ENCODE measurements at regions not wholly inside any gene's neighbourhood (a gene's known extent, or its start where the extent isn't known, plus 50 kb on each side); places are given as distances from the start of the nearest gene placed in this dataset.
"Not testable (repeated sequence)": the region's sequence is repeated elsewhere in the genome, so short reads cannot be mapped to it uniquely, and the experiment has no call there.

GRCh38 chr21:17279663-17280062 is 233.2 kb upstream of the CXADR start:
- ChIA-PET CTCF (no interaction called here), POLR2A (no interaction called here)
- Mint-ChIP-seq H3K9me3 (peaks cover 42% of the 10 kb centered on the region), H3K27ac (no peak overlapping the region), H3K4me1 (ENCODE audit: low read depth) (no peaks in the 10 kb centered on the region), H3K27me3 (no peaks in the 10 kb centered on the region), H3K36me3 (no peaks in the 10 kb centered on the region), H3K4me3 (no peak overlapping the region)
- intact Hi-C loops (cut with micrococcal nuclease) = no loop called here
- DNase-seq = no peak

- DNase-seq; intact Hi-C loops (cut with micrococcal nuclease); POLR2A ChIA-PET; H3K4me1 Mint-ChIP-seq (ENCODE audit: low read depth); CTCF ChIA-PET; H3K27ac Mint-ChIP-seq; H3K4me3 Mint-ChIP-seq; H3K36me3 Mint-ChIP-seq; H3K27me3 Mint-ChIP-seq: not testable (repeated sequence)
- H3K9me3 Mint-ChIP-seq = peaks cover 26% of the 10 kb centered on the region
These were observed 219.8 kb upstream of the CXADR start for GRCh38 chr21:17293016-17293562.

- intact Hi-C loops (cut with micrococcal nuclease) = no loop called here
- H3K9me3 Mint-ChIP-seq = peaks cover 30% of the 10 kb centered on the region
- POLR2A ChIA-PET = no interaction called here
- no peaks in the 10 kb centered on the region for H3K36me3 Mint-ChIP-seq
- DNase-seq = no peak
- H3K4me1 Mint-ChIP-seq (ENCODE audit: low read depth) = no peaks in the 10 kb centered on the region
- H3K27ac Mint-ChIP-seq = no peak overlapping the region
- CTCF ChIA-PET = no interaction called here
- no peak overlapping the region for H3K4me3 Mint-ChIP-seq
- H3K27me3 Mint-ChIP-seq = no peaks in the 10 kb centered on the region
These were observed 216.8 kb upstream of the CXADR start for GRCh38 chr21:17295997-17296396.

- H3K4me3 Mint-ChIP-seq; CTCF ChIA-PET; H3K4me1 Mint-ChIP-seq (ENCODE audit: low read depth); H3K27me3 Mint-ChIP-seq; intact Hi-C loops (cut with micrococcal nuclease); DNase-seq; H3K36me3 Mint-ChIP-seq; H3K27ac Mint-ChIP-seq; POLR2A ChIA-PET: not testable (repeated sequence)
- peaks cover 23% of the 10 kb centered on the region for H3K9me3 Mint-ChIP-seq
These were observed 213.3 kb upstream of the CXADR start for GRCh38 chr21:17299576-17299975.

GRCh38 chr21:17327715-17328114 is 185.1 kb upstream of the CXADR start:
- DNase-seq; POLR2A ChIA-PET; H3K4me3 Mint-ChIP-seq; H3K9me3 Mint-ChIP-seq; CTCF ChIA-PET; H3K4me1 Mint-ChIP-seq (ENCODE audit: low read depth); intact Hi-C loops (cut with micrococcal nuclease); H3K27ac Mint-ChIP-seq; H3K36me3 Mint-ChIP-seq; H3K27me3 Mint-ChIP-seq: not testable (repeated sequence)

- no peak for DNase-seq
- H3K36me3 Mint-ChIP-seq = no peaks in the 10 kb centered on the region
- H3K4me1 Mint-ChIP-seq (ENCODE audit: low read depth) = no peaks in the 10 kb centered on the region
- ChIA-PET POLR2A (no interaction called here), CTCF (no interaction called here)
- H3K27ac Mint-ChIP-seq = no peak overlapping the region
- H3K4me3 Mint-ChIP-seq = no peak overlapping the region
- intact Hi-C loops (cut with micrococcal nuclease) = no loop called here
- no peaks in the 10 kb centered on the region for H3K27me3 Mint-ChIP-seq
- no peaks in the 10 kb centered on the region for H3K9me3 Mint-ChIP-seq
These were observed 178.4 kb upstream of the CXADR start for GRCh38 chr21:17334484-17334883.

GRCh38 chr21:17340081-17340480 is 172.8 kb upstream of the CXADR start:
- no peak for DNase-seq
- H3K4me3 Mint-ChIP-seq = no peak overlapping the region

GRCh38 chr21:17343055-17343454 is 169.8 kb upstream of the CXADR start:
- H3K4me3 Mint-ChIP-seq = no peak overlapping the region
- intact Hi-C loops (cut with micrococcal nuclease) = no loop called here
- DNase-seq = no peak
- CTCF ChIA-PET = no interaction called here
- POLR2A ChIA-PET = no interaction called here
- H3K9me3 Mint-ChIP-seq = peaks cover 9% of the 10 kb centered on the region
- H3K4me1 Mint-ChIP-seq (ENCODE audit: low read depth) = no peaks in the 10 kb centered on the region
- H3K27me3 Mint-ChIP-seq = no peaks in the 10 kb centered on the region
- no peak overlapping the region for H3K27ac Mint-ChIP-seq
- no peaks in the 10 kb centered on the region for H3K36me3 Mint-ChIP-seq

More at GRCh38 chr21:17340081-17340480, 172.8 kb upstream of the CXADR start:
- Mint-ChIP-seq H3K36me3 (no peaks in the 10 kb centered on the region), H3K4me1 (ENCODE audit: low read depth) (no peaks in the 10 kb centered on the region), H3K27me3 (no peaks in the 10 kb centered on the region), H3K27ac (no peak overlapping the region), H3K9me3 (peaks cover 9% of the 10 kb centered on the region)
- POLR2A ChIA-PET = no interaction called here
- CTCF ChIA-PET = no interaction called here
- intact Hi-C loops (cut with micrococcal nuclease) = no loop called here

GRCh38 chr21:17348357-17348756 is 164.5 kb upstream of the CXADR start:
- DNase-seq = no peak
- peaks cover 8% of the 10 kb centered on the region for H3K9me3 Mint-ChIP-seq
- ChIA-PET POLR2A (no interaction called here), CTCF (no interaction called here)
- no peak overlapping the region for H3K27ac Mint-ChIP-seq
- no peaks in the 10 kb centered on the region for H3K4me1 Mint-ChIP-seq (ENCODE audit: low read depth)
- H3K4me3 Mint-ChIP-seq = no peak overlapping the region
- intact Hi-C loops (cut with micrococcal nuclease) = no loop called here
- no peaks in the 10 kb centered on the region for H3K36me3 Mint-ChIP-seq
- peaks cover 4% of the 10 kb centered on the region for H3K27me3 Mint-ChIP-seq

- DNase-seq = no peak
- ChIA-PET POLR2A (no interaction called here), CTCF (no interaction called here)
- intact Hi-C loops (cut with micrococcal nuclease) = no loop called here
- Mint-ChIP-seq H3K4me1 (ENCODE audit: low read depth) (no peaks in the 10 kb centered on the region), H3K27me3 (peaks cover 4% of the 10 kb centered on the region), H3K27ac (no peak overlapping the region), H3K4me3 (no peak overlapping the region), H3K36me3 (no peaks in the 10 kb centered on the region), H3K9me3 (peaks cover 3% of the 10 kb centered on the region)
These were observed 164.0 kb upstream of the CXADR start for GRCh38 chr21:17348849-17349248.

- no peak overlapping the region for H3K27ac Mint-ChIP-seq
- H3K4me1 Mint-ChIP-seq (ENCODE audit: low read depth) = no peaks in the 10 kb centered on the region
- intact Hi-C loops (cut with micrococcal nuclease) = no loop called here
- no peaks in the 10 kb centered on the region for H3K36me3 Mint-ChIP-seq
- no peaks in the 10 kb centered on the region for H3K9me3 Mint-ChIP-seq
- ChIA-PET CTCF (no interaction called here), POLR2A (no interaction called here)
- H3K4me3 Mint-ChIP-seq = no peak overlapping the region
- peaks cover 4% of the 10 kb centered on the region for H3K27me3 Mint-ChIP-seq
- DNase-seq = no peak
These were observed 161.1 kb upstream of the CXADR start for GRCh38 chr21:17351766-17352165.

- Mint-ChIP-seq H3K36me3 (no peaks in the 10 kb centered on the region), H3K4me3 (no peak overlapping the region), H3K9me3 (no peaks in the 10 kb centered on the region), H3K27ac (no peak overlapping the region), H3K4me1 (ENCODE audit: low read depth) (no peaks in the 10 kb centered on the region), H3K27me3 (peaks cover 4% of the 10 kb centered on the region)
- no peak for DNase-seq
- CTCF ChIA-PET = no interaction called here
- intact Hi-C loops (cut with micrococcal nuclease) = no loop called here
- POLR2A ChIA-PET = no interaction called here
These were observed 159.7 kb upstream of the CXADR start for GRCh38 chr21:17352996-17353655.

GRCh38 chr21:17359781-17360180 is 153.1 kb upstream of the CXADR start:
- Mint-ChIP-seq H3K4me1 (ENCODE audit: low read depth) (no peaks in the 10 kb centered on the region), H3K4me3 (no peak overlapping the region), H3K36me3 (no peaks in the 10 kb centered on the region), H3K27me3 (peaks cover 4% of the 10 kb centered on the region), H3K9me3 (no peaks in the 10 kb centered on the region), H3K27ac (no peak overlapping the region)
- CTCF ChIA-PET = no interaction called here
- DNase-seq = no peak
- POLR2A ChIA-PET = no interaction called here
- intact Hi-C loops (cut with micrococcal nuclease) = no loop called here

Measured in activated CD4-positive, alpha-beta memory T cell treated with anti-CD3 and anti-CD28 coated beads for 36 hours (primary cell).